Stomach (tissue), 4 donors: ENCODE measurements at regions not wholly inside any gene's neighbourhood (a gene's known extent, or its start where the extent isn't known, plus 50 kb on each side); places are given as distances from the start of the nearest gene placed in this dataset.

ENCODE experiments used
- POLR2A ChIP-seq, 4 donors: fragments of 450-650 bp; IDR thresholded peaks; one replicate each; pipeline ENCODE4 v1.6.1; 2016; ENCODE audit warnings: antibody characterized with exemption in 4 of 4, control low read depth in 2 of 4, mild to moderate bottlenecking in 1 of 4, moderate library complexity in 1 of 4
- TF ChIP-seq, protein P1 (sequence below), 7 experiments: fragments of 450-650 bp in 4 of 7; fragments of 200-600 bp in 3 of 7; sonication (generic) in 3 of 7; IDR thresholded peaks; one replicate each; pipeline ENCODE4 v1.5.1; 2016 to 2019; ENCODE audit warnings: antibody characterized with exemption in 7 of 7, control low read depth in 2 of 7, mild to moderate bottlenecking in 1 of 7

DNA sequence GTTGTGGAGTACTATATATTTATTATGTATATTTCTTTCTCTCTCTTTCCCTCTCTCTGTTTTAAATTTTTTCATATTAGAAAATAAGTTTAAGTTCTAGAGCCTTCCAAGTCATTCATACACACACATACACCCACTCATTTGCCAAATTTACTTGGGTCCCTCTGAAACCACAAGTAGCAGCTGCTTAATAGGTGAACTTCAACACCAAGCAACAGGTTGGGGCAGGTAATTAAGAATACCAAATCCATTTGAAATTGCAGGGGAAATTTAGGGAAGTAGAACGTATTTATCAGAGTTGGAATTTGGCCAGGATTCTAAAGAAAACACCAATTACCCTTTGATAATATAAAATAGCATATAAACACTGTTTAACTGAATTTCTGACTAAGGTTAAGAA is 75.0 kb upstream of the RBBP8 start:
- TF ChIP-seq, protein P1, sequence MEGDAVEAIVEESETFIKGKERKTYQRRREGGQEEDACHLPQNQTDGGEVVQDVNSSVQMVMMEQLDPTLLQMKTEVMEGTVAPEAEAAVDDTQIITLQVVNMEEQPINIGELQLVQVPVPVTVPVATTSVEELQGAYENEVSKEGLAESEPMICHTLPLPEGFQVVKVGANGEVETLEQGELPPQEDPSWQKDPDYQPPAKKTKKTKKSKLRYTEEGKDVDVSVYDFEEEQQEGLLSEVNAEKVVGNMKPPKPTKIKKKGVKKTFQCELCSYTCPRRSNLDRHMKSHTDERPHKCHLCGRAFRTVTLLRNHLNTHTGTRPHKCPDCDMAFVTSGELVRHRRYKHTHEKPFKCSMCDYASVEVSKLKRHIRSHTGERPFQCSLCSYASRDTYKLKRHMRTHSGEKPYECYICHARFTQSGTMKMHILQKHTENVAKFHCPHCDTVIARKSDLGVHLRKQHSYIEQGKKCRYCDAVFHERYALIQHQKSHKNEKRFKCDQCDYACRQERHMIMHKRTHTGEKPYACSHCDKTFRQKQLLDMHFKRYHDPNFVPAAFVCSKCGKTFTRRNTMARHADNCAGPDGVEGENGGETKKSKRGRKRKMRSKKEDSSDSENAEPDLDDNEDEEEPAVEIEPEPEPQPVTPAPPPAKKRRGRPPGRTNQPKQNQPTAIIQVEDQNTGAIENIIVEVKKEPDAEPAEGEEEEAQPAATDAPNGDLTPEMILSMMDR (IDR thresholded peaks at IDR 0.05), result no peak
- TF ChIP-seq POLR2A (IDR thresholded peaks at IDR 0.05), result no peak
